ENCODE measurements at regions not wholly inside any gene's neighbourhood (a gene's known extent, or its start where the extent isn't known, plus 50 kb on each side); places are given as distances from the start of the nearest gene placed in this dataset.

- Histone ChIP-seq H3K36me3 (no peaks in the 10 kb centered on the region), H3K4me1 (no peaks in the 10 kb centered on the region), H3K27ac (no peak overlapping the region), H3K9me3 (peaks cover 0 to 5% (median 0%) of the 10 kb centered on the region in 4 donors), H3K4me3 (no peak overlapping the region), H3K27me3 (no peaks in the 10 kb centered on the region)
- intact Hi-C loops (cut with DNase I), result no loop called here
- ATAC-seq (no peak), DNase-seq (no peak)
- TF ChIP-seq POLR2A (IDR thresholded peaks at IDR 0.05) (no peak), CTCF (IDR thresholded peaks at IDR 0.05) (no peak)
Observed at GRCh38 chr18:41099451-41099850, 855.6 kb upstream of the PIK3C3 start.

GRCh38 chr18:41096504-41096903 lies 858.5 kb upstream of the PIK3C3 start:
- ATAC-seq (peak in 2 of 4 donors; percentile 61 to 67), DNase-seq (no peak)
- intact Hi-C loops (cut with DNase I), result no loop called here
- H3K4me1 ChIP-seq, result no peaks in the 10 kb centered on the region
- no peak overlapping the region for H3K27ac ChIP-seq
- H3K4me3 ChIP-seq, result no peak overlapping the region
- no peaks in the 10 kb centered on the region for H3K27me3 ChIP-seq
- no peaks in the 10 kb centered on the region for H3K36me3 ChIP-seq
- TF ChIP-seq POLR2A (IDR thresholded peaks at IDR 0.05) (no peak), CTCF (IDR thresholded peaks at IDR 0.05) (peak in 1 of 4 donors; percentile 29)
- WGBS (ENCODE audit: insufficient coverage, low coverage, low lambda C conversion rate, missing lambda C conversion rate), result 19% methylated on average over 5 of the region's 5 CpGs
- no peaks in the 10 kb centered on the region for H3K9me3 ChIP-seq

GRCh38 chr18:41077076-41077475 lies 878.0 kb upstream of the PIK3C3 start:
- intact Hi-C loops (cut with DNase I), result no loop called here
- 59% methylated on average over 2 of the region's 2 CpGs for WGBS (ENCODE audit: insufficient coverage, low coverage, low lambda C conversion rate, missing lambda C conversion rate)

GRCh38 chr18:41075212-41075611 lies 879.8 kb upstream of the PIK3C3 start:
- WGBS (ENCODE audit: insufficient coverage, low coverage, low lambda C conversion rate, missing lambda C conversion rate), result 38% methylated on average over 1 of the region's 1 CpG
- DNase-seq (no peak), ATAC-seq (no peak)
- no peaks in the 10 kb centered on the region for H3K9me3 ChIP-seq
- no peak overlapping the region for H3K4me3 ChIP-seq
- H3K27me3 ChIP-seq, result no peaks in the 10 kb centered on the region
- TF ChIP-seq POLR2A (IDR thresholded peaks at IDR 0.05), result no peak
- no peak for TF ChIP-seq CTCF (IDR thresholded peaks at IDR 0.05)
- no peaks in the 10 kb centered on the region for H3K4me1 ChIP-seq
- intact Hi-C loops (cut with DNase I), result no loop called here
- H3K27ac ChIP-seq, result no peak overlapping the region
- H3K36me3 ChIP-seq, result no peaks in the 10 kb centered on the region

More at GRCh38 chr18:41077076-41077475, 878.0 kb upstream of the PIK3C3 start:
- TF ChIP-seq CTCF (IDR thresholded peaks at IDR 0.05) (no peak), POLR2A (IDR thresholded peaks at IDR 0.05) (no peak)
- ATAC-seq, result no peak
- Histone ChIP-seq H3K9me3 (no peaks in the 10 kb centered on the region), H3K4me3 (no peak overlapping the region), H3K36me3 (no peaks in the 10 kb centered on the region), H3K27me3 (no peaks in the 10 kb centered on the region), H3K4me1 (no peaks in the 10 kb centered on the region), H3K27ac (no peak overlapping the region)
- no peak for DNase-seq

- intact Hi-C loops (cut with DNase I), result no loop called here
- TF ChIP-seq CTCF (IDR thresholded peaks at IDR 0.05), result no peak
- TF ChIP-seq POLR2A (IDR thresholded peaks at IDR 0.05), result no peak
- no peak for DNase-seq
Observed at GRCh38 chr18:41073372-41073954, 881.6 kb upstream of the PIK3C3 start.

More at GRCh38 chr18:41073372-41073954, 881.6 kb upstream of the PIK3C3 start:
- Histone ChIP-seq H3K9me3 (no peaks in the 10 kb centered on the region), H3K4me1 (no peaks in the 10 kb centered on the region), H3K36me3 (no peaks in the 10 kb centered on the region), H3K4me3 (no peak overlapping the region), H3K27me3 (no peaks in the 10 kb centered on the region), H3K27ac (no peak overlapping the region)
- WGBS (ENCODE audit: insufficient coverage, low coverage, low lambda C conversion rate, missing lambda C conversion rate), result 36% methylated on average over 3 of the region's 3 CpGs
- no peak for ATAC-seq
